B cell (primary cell): ENCODE measurements at regions not wholly inside any gene's neighbourhood (a gene's known extent, or its start where the extent isn't known, plus 50 kb on each side); places are given as distances from the start of the nearest gene placed in this dataset.

ENCODE experiments used
- CTCF ChIP-seq: fragments of 200-600 bp; IDR thresholded peaks from one replicate; pipeline ENCODE4 v1.8.0; 2022; ENCODE audit warnings: antibody characterized with exemption, mild to moderate bottlenecking
- EZH2 ChIP-seq: IDR thresholded peaks from 2 replicates; pipeline ENCODE4 v1.6.1; 2012; ENCODE audit warnings: borderline replicate concordance, low read depth, mild to moderate bottlenecking, moderate library complexity, low read length; ENCODE audit not compliant: insufficient read depth, poor library complexity, severe bottlenecking

GRCh38 chr6:48641544-48641943 lies 530.5 kb upstream of the PTCHD4 start:
- TF ChIP-seq CTCF (no peak), EZH2 (no peak)
